Fibroblast of lung (primary cell): ENCODE measurements at regions not wholly inside any gene's neighbourhood (a gene's known extent, or its start where the extent isn't known, plus 50 kb on each side); places are given as distances from the start of the nearest gene placed in this dataset.

Experiments
- DNase-seq, 2 donors: peaks; one replicate each; pipeline versions ENCODE4 v3.0.0 to v3.0.0-alpha.2; 2010; ENCODE audit warnings: low read depth in 2 of 2
- H2AFZ ChIP-seq: 2 replicates; pipeline ENCODE4 v1.5.1; 2012; ENCODE audit warnings: low read length, control low read depth, inconsistent platforms
- H3K27ac ChIP-seq: 2 replicates; pipeline ENCODE4 v1.5.1; 2011; ENCODE audit warnings: low read length, control low read depth; ENCODE audit not compliant: insufficient read depth
- H3K27me3 ChIP-seq: 2 replicates; pipeline ENCODE4 v1.5.1; 2011; ENCODE audit warnings: mild to moderate bottlenecking, low read length; ENCODE audit not compliant: control insufficient read depth, insufficient read depth
- H3K36me3 ChIP-seq: 2 replicates; pipeline ENCODE4 v1.5.1; 2011; ENCODE audit warnings: low read length; ENCODE audit not compliant: control insufficient read depth, insufficient read depth
- H3K4me1 ChIP-seq: 2 replicates; pipeline ENCODE4 v1.5.1; 2011; ENCODE audit warnings: low read length; ENCODE audit not compliant: control insufficient read depth, insufficient read depth; ENCODE audit errors: extremely low read depth
- H3K4me2 ChIP-seq: 2 replicates; pipeline ENCODE4 v1.5.1; 2011; ENCODE audit warnings: low read length, control low read depth; ENCODE audit not compliant: insufficient read depth; ENCODE audit errors: extremely low read depth
- H3K4me3 ChIP-seq, 4 experiments: fragments of 200-600 bp in 1 of 4; sonication (generic) in 1 of 4; replicated peaks in 1 of 4; 2 replicates each; pipeline ENCODE4 v1.5.1; 2011 to 2016; ENCODE audit warnings: low read length in 4 of 4, low read depth in 3 of 4, mild to moderate bottlenecking in 3 of 4, control low read depth in 2 of 4, inconsistent platforms in 1 of 4, mixed read lengths in 1 of 4; ENCODE audit not compliant: insufficient read depth in 1 of 4; ENCODE audit errors: control extremely low read depth in 1 of 4
- H3K79me2 ChIP-seq: 2 replicates; pipeline ENCODE4 v1.5.1; 2012; ENCODE audit warnings: mild to moderate bottlenecking, low read length, inconsistent platforms; ENCODE audit not compliant: control insufficient read depth, insufficient read depth
- H3K9ac ChIP-seq: 2 replicates; pipeline ENCODE4 v1.5.1; 2011; ENCODE audit warnings: mild to moderate bottlenecking, low read length, control low read depth; ENCODE audit not compliant: insufficient read depth
- H3K9me3 ChIP-seq: 2 replicates; pipeline ENCODE4 v1.5.1; 2012; ENCODE audit warnings: low read depth, low read length; ENCODE audit not compliant: control insufficient read depth, insufficient read depth
- H4K20me1 ChIP-seq: 2 replicates; pipeline ENCODE4 v1.5.1; 2011; ENCODE audit warnings: low read length; ENCODE audit not compliant: control insufficient read depth, insufficient read depth; ENCODE audit errors: extremely low read depth
- CTCF ChIP-seq, 2 donors: IDR thresholded peaks in 1 of 2; conservative IDR thresholded peaks in 1 of 2; 1 replicate in 1 of 2; 2 replicates in 1 of 2; pipeline ENCODE4 v1.5.1; 2011 to 2012; ENCODE audit warnings: low read length in 2 of 2, control low read depth in 1 of 2, inconsistent platforms in 1 of 2, low read depth in 1 of 2, mild to moderate bottlenecking in 1 of 2
- EZH2 ChIP-seq: IDR thresholded peaks from 2 replicates; pipeline ENCODE4 v1.5.1; 2012; ENCODE audit warnings: low read length, control low read depth, mild to moderate bottlenecking; ENCODE audit errors: missing control alignments

DNA sequence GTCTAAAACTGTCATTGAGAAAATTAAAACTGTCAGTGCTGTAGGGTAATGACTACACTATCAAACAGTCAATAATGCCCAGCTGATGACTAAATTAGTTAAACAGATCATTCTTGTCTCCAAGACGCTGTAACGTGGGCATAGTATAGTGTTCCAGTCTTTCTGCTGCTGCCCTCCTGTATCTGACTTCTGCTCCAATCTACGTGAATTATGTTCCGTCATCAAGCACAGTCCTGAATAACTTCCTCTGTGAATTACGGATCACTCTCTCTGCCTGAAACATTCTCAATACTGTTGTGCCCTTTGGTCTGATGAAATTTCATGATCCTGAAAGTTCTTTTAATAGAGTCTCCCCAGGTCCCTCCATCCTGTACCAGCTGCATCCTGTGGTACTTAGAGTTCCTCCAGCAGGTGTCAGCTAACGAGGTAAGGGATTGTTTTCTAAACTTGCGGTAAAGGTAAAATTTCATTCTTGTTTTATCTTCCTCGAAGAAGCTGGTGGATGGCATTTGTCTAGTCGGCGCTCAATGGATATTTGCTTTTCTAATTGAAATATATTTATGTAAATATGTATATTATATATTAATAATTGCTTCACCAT lies 393.5 kb upstream of the ADARB2 start:
- no peaks in the 10 kb centered on the region for H3K4me1 ChIP-seq
- DNase-seq = no peak
- TF ChIP-seq CTCF (conservative IDR thresholded peaks at IDR 0.05 in 1 of 2, IDR thresholded peaks at IDR 0.05 in 1 of 2; ENCODE audit: low read depth in 1 of 2, low read length in 2 of 2) = no peak
- TF ChIP-seq EZH2 = no peak
- no peaks in the 10 kb centered on the region for H3K27me3 ChIP-seq
- H3K79me2 ChIP-seq = no peaks in the 10 kb centered on the region
- no peak overlapping the region for H3K4me3 ChIP-seq
- no peaks in the 10 kb centered on the region for H4K20me1 ChIP-seq
- H3K9ac ChIP-seq = no peak overlapping the region
- H3K27ac ChIP-seq = no peak overlapping the region
- no peaks in the 10 kb centered on the region for H3K9me3 ChIP-seq
- H3K36me3 ChIP-seq = no peaks in the 10 kb centered on the region
- H3K4me2 ChIP-seq = no peak overlapping the region
- no peak overlapping the region for H2AFZ ChIP-seq

GRCh38 chr10:2128991-2129390 lies 391.7 kb upstream of the ADARB2 start:
- Histone ChIP-seq H3K4me1 (no peaks in the 10 kb centered on the region), H3K4me3 (no peak overlapping the region)

GRCh38 chr10:2124135-2124534 lies 386.8 kb upstream of the ADARB2 start:
- no peak overlapping the region for H3K4me3 ChIP-seq
- H3K9ac ChIP-seq = no peak overlapping the region
- H3K9me3 ChIP-seq = no peaks in the 10 kb centered on the region
- TF ChIP-seq CTCF (conservative IDR thresholded peaks at IDR 0.05 in 1 of 2, IDR thresholded peaks at IDR 0.05 in 1 of 2; ENCODE audit: low read depth in 1 of 2, low read length in 2 of 2) (no peak), EZH2 (no peak)
- no peaks in the 10 kb centered on the region for H3K36me3 ChIP-seq
- H2AFZ ChIP-seq = no peak overlapping the region
- H3K4me1 ChIP-seq = no peaks in the 10 kb centered on the region
- no peaks in the 10 kb centered on the region for H3K27me3 ChIP-seq
- DNase-seq = no peak
- no peaks in the 10 kb centered on the region for H3K79me2 ChIP-seq
- H3K4me2 ChIP-seq = no peak overlapping the region
- H3K27ac ChIP-seq = no peak overlapping the region
- H4K20me1 ChIP-seq = no peaks in the 10 kb centered on the region

More at GRCh38 chr10:2128991-2129390, 391.7 kb upstream of the ADARB2 start:
- DNase-seq = no peak
- Histone ChIP-seq H3K36me3 (no peaks in the 10 kb centered on the region), H3K9ac (no peak overlapping the region), H3K4me2 (no peak overlapping the region), H3K27ac (no peak overlapping the region), H3K27me3 (no peaks in the 10 kb centered on the region), H4K20me1 (no peaks in the 10 kb centered on the region), H2AFZ (no peak overlapping the region), H3K9me3 (no peaks in the 10 kb centered on the region), H3K79me2 (no peaks in the 10 kb centered on the region)
- TF ChIP-seq EZH2 (no peak), CTCF (conservative IDR thresholded peaks at IDR 0.05 in 1 of 2, IDR thresholded peaks at IDR 0.05 in 1 of 2; ENCODE audit: low read depth in 1 of 2, low read length in 2 of 2) (no peak)
